ENCODE measurements at regions not wholly inside any gene's neighbourhood (a gene's known extent, or its start where the extent isn't known, plus 50 kb on each side); places are given as distances from the start of the nearest gene placed in this dataset.
"Not testable (repeated sequence)": the region's sequence is repeated elsewhere in the genome, so short reads cannot be mapped to it uniquely, and the experiment has no call there.

DNA sequence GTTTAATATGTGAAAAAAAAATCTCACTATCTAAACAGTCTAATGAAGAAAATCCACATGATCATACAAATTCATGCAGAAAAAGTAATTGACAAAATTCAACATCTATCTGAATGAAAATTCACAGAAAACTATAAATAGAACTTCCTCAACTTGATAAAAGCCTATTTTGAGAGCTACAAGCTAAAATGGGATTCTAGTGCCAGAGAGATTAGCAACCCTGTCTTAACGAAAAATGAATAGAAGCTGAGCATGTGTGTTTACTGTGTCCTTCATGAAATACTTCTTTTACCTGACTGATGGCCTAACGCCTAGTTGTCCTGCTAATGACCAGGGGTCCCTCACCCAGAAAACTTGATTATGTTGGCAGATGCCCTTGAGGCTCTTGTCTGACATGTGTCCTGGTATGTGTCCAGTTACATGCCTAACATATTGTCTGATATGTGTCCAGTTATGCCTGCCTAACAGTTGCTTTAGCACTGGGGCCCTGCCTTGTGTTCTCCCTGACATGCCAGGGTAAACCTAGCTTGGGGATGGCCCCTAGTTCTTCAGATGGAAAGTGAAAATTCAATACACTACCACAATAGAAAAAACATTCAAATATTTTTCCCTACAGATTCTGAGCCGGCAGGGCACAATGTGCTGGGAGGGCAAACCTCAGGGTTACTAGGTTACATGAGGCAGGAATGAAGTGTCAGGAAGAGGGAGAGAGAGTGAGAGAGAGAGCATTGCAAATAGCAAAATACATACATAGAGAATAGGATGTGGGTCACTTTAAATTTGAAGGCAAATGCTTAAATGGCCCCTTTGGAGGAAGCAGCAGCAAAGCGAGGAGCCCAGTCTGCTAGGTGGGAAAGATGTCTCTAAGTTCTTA, 834.0 kb downstream of the CDH11 start:
- DNase-seq = no peak

DNA sequence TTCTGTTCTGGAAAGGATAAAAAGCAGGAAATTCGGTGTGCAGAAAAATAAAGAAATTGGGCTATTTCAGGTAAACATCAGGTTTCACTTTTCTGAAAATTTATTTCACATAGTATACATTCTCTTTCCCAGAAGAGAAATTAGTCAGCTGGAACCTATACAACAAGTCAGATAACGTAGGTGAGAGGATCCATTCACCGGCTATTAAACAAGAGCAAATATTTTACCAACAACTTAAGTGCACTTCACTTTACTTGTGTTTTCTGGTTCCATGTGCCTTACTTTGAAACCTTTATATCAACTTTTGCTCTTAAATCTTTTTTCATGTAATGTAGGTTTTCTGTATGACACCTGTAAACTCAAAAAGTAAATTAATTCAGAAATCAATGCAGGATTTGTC, 839.7 kb downstream of the CDH11 start:
- DNase-seq = no peak

DNA sequence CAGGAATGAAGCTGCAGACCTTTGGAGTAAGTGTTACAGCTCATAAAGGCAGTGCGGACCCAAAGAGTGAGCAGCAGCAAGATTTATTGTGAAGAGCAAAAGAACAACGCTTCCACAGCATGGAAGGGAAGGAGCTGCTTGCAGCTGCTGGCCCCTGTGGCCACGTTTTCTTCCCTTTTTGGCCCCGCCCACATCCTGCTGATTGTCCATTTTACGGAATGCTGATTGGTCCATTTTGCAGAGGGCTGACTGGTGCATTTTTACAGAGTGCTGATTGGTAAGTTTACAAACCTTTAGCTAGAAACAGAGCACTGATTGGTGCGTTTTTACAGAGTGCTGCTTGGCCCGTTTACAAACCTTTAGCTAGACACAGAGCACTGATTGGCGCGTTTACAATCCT, 841.5 kb downstream of the CDH11 start:
- no peak for DNase-seq

DNA sequence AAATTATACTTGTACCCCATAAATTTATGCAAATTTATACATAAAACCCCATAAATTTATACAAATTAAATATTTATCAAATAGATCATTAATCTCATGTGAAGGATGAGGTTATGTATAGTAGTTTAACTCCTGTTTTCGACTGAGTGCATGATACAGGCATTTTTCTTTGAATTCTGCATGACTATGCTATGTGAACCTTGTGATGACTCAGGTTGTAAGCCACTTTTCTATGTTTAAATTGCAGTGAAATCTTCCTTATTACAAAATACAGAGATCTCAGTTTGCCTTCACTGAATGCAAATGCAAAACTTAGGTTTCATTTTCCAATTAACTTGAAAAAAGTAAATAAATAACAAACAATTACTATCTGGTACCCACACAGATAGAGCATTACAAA, 843.7 kb downstream of the CDH11 start:
- no peak for DNase-seq

DNA sequence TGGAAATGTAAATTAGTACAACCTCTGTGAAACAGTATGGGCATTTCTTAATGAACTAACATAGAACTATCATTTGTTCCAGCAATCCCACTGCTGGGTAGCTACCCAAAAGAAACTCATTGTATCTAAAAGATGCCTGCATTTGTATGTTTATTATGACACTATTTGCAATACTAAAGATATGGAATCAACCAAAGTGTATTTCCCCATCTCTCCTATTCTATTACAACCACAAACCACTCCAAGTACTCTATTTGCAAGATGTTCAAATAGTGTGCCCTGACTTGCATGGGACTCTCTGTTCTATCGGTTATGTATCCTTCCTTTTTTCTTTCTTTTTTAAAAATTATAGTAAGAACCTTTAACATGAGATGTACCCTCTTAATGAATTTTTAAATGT, 845.2 kb downstream of the CDH11 start:
- no peak for DNase-seq

DNA sequence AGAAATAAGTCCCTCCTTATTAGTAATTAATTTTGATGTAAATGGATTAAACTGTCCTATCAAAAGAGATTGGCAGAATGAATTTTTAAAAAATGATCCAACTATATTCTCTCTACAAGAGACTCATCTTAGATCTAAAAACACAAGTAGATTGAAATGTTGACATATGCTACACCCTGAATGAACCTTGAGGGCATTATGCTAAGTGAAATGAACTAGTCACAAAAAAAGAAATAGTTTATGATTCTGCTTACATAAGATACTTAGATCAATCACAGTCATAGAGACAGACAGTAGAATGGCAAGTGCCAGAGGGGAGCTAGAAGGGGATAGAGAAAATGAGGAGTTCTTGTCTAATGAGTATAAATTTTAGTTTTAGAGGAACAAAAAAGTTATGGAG, 849.8 kb downstream of the CDH11 start:
- DNase-seq = no peak

DNA sequence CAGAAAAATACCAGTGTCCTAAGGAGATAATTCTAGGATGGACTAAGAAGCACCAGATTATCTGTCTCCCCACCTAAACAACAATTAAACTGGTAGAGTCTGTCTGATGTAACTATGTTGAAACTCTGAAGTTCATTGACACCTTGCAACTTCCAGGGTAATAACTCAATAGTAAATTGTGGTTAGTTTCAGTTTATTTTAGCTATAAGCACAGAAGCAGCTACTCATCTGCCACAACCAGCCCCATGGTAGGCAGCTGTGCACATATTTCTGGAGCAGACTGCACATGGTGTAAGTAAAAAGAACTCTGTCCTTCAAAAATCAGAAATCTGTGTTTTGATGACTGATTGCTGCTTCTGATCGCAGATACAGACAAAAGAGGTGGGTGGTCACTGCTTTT, 852.1 kb downstream of the CDH11 start:
- DNase-seq = no peak

DNA sequence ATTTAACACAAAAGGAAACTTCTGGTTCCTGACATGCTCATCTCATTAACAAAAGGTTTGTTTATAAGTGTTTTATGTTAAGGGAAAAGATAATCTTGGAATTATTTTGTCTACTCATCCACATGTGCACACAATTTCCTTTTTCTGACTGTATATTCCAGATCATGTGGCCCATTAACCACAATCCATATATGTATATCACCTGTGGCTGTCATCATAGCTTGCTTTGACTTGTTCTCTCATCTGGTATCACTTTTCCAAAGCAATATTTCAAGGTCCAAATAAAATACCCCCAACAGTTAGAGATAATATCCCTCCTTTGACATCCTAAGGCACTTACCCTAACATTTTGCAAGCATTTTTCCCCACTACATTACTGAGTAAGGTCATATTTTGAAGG, 856.1 kb downstream of the CDH11 start:
- no peak for DNase-seq

DNA sequence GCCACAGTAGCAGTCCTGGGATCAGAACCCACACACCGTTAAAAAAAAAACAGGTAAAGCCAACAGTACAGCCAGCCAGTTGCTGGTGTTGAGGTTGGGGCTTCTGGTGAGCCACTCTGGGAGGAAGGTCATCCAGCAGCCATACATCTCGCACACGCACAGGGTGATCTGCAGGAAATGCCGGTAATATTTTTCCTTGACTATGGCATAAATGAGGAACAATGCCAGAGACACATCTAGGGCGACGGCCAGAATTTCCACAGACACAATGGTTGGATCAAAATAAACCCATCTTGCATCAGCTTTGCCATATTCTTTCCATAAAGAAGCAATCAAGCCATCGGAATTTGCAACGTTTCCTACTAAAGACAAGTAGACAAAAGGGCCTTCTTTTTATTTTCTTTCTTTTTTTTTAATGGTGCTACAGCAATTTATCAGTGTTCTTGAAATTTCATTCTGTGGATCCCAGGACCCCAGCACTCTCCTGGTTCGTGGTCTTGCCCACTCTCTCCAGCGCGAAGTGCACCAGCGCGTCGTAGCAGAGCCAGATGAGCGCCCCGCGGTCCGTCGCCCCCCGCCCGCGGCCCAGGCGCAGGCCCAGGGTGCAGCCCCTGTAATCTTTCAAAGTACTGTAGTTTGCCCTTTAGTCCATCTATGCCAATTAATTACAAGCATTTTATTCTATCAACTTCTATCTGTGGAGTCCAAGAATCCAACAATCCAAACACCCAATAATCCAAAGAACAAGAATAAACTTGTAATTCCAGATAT, 861.0 kb downstream of the CDH11 start:
- DNase-seq = not testable (repeated sequence)

DNA sequence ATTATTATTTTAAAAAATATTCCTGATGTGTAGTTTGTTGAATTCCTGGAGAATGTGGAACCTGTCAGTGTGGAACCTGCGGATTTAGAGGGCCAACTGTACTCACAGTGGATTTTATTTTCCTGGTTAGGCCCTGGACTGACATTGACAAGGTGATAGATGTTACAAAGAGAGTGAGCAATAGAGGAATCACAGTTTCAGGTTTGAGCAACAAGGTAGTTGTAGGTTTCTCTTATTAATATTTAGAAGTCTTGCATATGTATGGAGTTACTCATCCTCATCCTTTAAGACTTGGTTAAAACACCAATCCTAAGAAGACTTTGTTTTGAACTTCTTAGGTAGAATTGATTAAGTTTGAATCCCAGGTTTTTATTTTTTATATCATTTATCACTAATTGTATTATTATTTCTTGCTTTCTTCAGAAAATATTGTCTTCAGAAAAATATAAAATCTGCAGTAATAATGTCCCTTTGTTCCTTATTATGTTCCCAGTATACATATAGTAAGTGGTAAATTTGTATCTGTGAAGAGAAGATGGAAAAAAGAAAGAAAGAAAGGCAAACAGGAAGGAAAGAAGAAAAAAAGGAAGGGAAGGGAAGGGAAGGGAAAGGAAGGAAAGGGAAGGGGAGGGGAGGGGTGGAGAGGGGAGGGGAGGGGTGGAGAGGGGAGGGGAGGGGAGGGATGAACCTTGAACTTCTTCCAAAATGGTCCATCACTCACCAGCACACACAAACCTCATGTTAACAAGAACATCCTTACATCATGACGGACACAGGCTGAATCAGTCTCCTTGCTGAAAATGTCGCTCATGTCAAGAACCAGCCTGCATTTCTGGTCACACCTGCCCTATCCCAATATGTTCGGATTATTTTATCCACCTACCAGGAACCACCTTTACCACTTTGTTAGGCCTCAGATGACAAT, 867.2 kb downstream of the CDH11 start:
- no peak for DNase-seq

DNA sequence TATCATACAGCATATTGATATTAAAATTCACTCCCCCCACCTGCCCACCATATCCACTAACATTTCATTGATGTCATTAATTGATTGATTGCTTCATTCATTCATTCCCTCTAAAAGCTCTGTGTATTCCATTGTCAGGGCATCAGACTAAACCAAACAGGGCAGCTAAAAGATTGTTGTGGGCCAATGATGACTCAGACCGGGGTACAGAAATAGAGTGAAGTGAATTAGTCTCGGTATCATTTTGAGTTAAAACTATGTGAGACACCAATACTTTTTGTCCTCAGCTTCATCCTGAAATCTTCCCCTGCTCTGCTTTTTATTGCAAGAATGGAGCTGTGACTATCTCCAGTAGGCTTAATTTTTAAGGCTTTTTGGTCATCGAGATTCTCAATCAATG, 868.3 kb downstream of the CDH11 start:
- no peak for DNase-seq

DNA sequence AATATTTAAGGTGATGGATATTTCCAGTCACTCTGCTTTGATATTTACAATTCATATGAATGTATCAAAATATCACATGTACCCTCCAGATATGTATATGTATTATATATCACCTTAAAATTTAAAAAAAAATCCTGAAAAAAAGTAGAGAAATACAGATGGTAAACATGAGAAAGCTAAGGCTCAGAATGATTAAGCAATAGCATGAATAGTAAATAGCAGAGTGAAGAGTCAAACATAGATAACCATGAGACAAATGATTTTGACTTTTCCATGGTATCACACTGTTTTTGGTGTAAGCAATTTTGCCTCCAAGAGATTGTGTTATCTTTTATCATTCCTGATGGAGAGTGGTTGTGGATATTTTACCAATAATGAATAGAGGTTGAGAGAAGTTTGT, 868.8 kb downstream of the CDH11 start:
- no peak for DNase-seq

DNA sequence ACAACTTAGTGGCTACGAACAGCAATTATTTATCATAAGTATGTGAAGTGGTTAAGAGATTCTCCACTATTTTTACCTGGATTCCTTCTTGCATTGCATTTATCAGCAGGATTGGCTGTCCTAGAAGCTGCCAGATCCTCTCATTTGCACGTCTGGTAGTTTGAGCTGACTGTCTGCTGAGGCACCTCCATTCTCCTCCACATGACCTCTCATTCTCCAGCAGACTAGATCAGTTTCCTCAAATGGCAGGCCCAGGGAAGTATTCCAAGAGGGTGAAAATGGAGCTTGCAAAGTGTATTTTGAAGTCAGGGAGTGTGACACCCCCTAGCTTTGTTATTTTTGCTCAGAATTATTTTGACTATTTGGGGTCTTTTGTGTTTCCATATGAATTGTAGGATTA, 870.1 kb downstream of the CDH11 start:
- no peak for DNase-seq

DNA sequence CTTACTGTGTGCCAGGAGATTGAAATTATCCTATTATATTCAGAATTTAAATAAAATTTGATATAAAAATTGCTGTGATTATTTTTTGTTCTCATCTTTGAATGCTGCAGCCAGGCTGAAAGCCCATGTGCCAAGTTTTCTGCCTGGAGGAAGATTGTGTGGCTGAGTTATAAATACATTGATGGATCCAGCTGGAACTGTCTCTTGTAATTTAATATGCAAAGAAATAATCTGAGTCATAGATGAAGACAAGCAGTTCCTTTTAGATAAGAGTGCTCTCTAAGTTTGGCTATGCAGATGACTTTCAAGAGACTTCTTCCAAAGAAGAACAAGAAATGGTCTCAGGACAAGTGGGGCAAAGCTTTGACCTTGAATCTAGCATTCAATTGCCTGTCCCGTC, 871.0 kb downstream of the CDH11 start:
- DNase-seq = no peak

DNA sequence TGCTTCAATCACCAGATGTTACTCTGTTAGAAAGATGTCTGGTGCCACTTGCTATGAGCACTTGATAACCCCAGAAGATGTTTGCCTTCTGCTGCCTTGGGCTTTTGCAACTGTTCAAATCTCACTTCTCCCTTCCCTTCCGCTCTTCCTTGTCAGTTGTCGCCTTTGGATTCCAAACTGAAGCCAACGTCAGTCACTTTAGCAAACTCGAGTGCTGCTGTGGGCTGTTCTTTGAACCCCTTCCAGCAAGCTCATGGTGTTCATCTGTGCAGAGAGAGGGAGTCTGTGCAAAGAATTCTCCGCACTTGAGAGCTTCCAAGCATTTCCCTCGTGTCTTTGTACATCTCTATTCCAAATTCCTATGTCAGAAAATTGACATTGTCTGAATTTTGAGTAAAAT, 879.4 kb downstream of the CDH11 start:
- DNase-seq = no peak

DNA sequence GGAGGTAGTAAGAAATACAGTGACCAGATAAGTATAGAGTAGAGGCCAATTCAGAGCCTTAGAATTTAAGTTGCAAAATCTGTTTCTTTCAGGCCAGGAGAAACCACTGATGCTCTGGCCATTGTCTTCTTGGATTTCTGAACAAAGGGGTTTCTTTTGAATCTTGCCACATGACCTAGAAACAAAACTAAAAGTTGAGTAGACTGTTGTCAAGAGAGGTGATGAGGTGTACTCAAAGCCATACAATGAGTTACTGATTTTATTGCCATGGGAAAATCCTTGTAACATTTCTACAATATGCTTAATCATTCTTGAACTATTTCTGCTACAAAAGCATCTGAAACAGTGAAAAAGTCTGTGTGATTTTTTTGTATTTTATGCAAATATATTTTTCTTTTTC, 881.3 kb downstream of the CDH11 start:
- no peak for DNase-seq

DNA sequence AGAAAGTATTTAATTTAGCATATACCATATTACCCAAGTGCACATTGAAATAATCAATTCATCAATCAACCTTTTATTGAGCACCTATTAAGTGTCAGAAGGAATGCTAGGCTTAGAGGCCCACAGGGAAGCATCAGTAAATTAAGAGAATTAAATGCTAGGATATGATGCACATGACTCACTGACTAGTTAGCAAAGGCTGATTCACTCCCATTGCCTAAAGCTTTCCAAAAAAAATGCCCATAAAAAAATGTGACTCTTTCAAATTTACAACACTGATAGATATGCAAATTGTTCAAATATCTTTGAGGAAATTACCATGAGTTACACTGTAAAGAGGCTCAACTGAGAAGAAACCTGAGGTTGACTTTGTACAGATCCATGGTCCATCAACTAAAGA, 883.3 kb downstream of the CDH11 start:
- no peak for DNase-seq

DNA sequence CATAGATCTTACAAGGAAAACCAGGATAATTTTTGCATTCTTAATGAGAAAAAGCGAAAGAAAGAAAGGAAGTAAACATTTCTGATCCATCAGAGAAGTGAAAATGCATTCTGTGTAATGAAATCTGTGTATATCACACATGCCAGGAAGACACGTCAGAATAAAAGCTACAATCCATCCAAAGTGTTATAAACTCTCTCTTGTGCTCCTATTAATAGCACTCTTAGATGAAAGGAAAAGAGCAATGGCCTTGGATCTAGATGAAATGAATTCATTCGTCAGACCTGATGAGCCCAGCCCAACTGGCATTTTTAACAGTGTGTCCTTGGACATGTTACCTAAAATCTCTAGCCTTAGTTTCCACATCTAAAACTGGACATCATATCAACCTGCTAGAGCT, 885.5 kb downstream of the CDH11 start:
- no peak for DNase-seq

DNA sequence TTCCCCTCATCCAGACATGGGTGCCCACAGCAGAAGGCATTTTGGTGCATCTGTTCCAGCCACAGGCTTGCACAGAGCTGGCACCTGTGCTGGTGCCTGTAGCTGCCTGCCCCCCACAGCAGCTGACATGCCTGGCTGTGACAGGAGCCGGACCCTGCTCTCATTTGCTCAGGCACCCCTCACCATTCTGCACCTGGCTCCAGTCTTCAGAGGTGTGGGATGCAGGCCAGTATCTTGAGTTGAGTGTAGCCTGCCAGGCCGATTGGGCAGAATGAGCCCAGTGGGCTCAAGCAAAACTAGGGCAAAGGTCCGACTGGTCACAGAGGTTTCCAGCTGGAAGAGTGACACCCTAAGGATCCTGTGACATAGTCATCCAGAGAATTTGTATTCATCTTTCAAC, 887.7 kb downstream of the CDH11 start:
- no peak for DNase-seq

DNA sequence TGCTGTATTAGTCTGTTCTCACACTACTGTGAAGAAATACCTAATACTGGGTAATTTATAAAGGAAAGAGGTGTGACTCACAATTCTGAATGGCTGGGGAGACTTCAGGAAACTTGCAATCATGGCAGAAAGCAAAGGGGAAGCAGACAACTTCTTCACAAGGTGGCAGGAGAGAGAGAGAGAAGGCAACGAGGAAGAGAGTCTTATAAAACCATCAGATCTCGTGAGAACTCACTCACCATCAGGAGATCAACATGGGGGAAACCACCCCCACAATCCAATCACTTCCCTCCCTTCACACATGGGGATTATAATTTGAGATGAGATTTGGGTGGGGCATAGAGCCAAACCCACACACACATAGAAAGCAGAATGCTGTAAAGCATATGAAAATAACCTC, 896.2 kb downstream of the CDH11 start:
- no peak for DNase-seq

DNA sequence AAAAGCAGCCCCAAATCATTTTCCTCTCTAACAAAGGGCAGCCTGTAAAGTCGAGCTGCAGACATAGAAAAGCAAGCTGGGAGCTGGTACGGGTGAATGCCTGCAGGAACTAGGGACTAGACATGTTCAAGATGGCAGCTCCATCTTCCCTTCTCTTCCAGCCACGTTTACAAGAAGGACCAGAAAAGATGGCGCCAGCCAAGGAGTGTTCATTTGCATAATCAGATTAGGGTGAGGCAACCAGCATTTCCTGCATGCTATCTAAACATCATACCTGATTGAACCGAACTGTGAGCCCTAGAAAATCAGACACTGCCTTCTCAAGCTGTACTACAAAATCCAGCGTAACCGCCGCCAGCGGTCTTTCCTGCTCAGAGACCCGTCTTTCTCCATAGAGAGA, 896.8 kb downstream of the CDH11 start:
- DNase-seq = no peak

DNA sequence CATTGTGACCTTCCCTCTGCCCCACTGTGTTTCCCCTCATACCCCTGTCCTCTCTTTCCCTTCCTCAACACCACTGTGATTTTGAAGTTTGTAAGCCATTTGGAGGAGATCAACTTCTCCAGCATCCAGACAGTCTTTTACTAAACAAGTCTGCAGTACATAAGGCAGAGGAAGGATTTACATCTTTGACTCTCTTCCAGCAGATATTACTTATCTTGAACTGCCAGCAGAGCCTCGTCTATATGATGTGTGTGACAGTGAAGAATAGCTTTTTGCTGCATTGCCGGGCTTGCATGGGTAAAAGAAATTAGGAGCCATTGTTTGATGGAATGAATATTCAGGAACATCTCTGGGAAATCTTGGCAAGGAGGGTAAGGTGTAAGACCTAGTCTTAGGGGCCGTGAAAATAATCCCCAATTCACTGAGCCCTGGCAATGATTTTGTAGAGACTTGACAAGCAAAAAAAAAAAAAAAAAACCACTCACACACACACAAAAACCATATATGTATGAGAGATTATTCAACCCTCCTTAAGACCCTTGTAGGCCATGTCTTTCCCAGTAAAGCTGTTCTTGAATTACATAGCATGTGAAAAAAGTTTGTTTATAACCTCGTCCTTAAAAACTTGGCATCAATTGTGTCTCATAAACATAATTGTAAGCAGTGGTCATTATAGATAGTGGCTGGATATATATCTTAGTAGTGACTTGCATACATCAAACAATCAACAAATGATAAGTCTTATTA, 903.9 kb downstream of the CDH11 start:
- no peak for DNase-seq

DNA sequence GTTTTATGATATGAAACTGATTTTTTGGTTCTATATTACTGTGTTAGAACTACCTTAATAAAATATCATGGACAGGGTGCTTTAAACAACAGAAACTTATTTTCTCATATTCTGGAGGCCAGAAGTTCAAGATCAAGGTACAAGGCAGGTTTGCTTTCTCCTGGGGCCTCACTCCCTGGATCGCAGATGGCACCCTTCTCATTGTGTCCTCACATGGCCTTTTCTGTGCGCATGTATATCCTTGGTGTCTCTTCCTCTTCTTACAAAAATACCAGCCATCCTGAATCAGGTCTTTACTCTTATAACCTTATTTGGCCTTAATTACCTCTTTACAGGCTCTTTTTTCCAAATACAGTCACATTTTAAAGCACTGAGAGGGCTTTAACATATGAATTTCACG, 906.1 kb downstream of the CDH11 start:
- DNase-seq = no peak
